Lung (tissue), 11 donors: ENCODE measurements at regions not wholly inside any gene's neighbourhood (a gene's known extent, or its start where the extent isn't known, plus 50 kb on each side); places are given as distances from the start of the nearest gene placed in this dataset.
A peak's percentile ranks its signal among the peaks of the same experiment; 100 is the strongest.

Experiments
- ATAC-seq: fragments of 200-7000 bp; cut with Tn5 transposase; one replicate; pipeline ENCODE4 v1.9.1; 2020; ENCODE audit warnings: moderate number of reproducible peaks; ENCODE audit not compliant: insufficient read depth, low FRiP score
- DNase-seq, 3 donors: peaks; one replicate each; pipeline ENCODE4 v3.0.0-alpha.2; 2013 to 2017
- H3K27ac ChIP-seq, 2 donors: one replicate each; pipeline ENCODE4 v1.5.1; 2013; ENCODE audit warnings: mild to moderate bottlenecking in 2 of 2, moderate library complexity in 2 of 2, control low read depth in 1 of 2, inconsistent platforms in 1 of 2, low read depth in 1 of 2, low read length in 1 of 2
- H3K27me3 ChIP-seq, 3 donors: one replicate each; pipeline ENCODE4 v1.5.1; 2013; ENCODE audit warnings: low read length in 2 of 3; ENCODE audit not compliant: control insufficient read depth in 3 of 3, insufficient read depth in 3 of 3
- H3K36me3 ChIP-seq, 4 donors: one replicate each; pipeline ENCODE4 v1.5.1; 2013; ENCODE audit warnings: low read length in 4 of 4, mild to moderate bottlenecking in 1 of 4, moderate library complexity in 1 of 4; ENCODE audit not compliant: control insufficient read depth in 4 of 4, insufficient read depth in 4 of 4
- H3K4me1 ChIP-seq, 5 donors: one replicate each; pipeline ENCODE4 v1.5.1; 2013; ENCODE audit warnings: low read length in 5 of 5, mild to moderate bottlenecking in 2 of 5, moderate library complexity in 1 of 5; ENCODE audit not compliant: control insufficient read depth in 5 of 5, insufficient read depth in 5 of 5
- H3K4me3 ChIP-seq: one replicate; pipeline ENCODE4 v1.5.1; 2013; ENCODE audit warnings: mild to moderate bottlenecking, control low read depth, moderate library complexity
- H3K9ac ChIP-seq, 2 donors: one replicate each; pipeline ENCODE4 v1.5.1; 2013; ENCODE audit warnings: low read length in 2 of 2, control low read depth in 1 of 2; ENCODE audit not compliant: insufficient read depth in 1 of 2
- H3K9me3 ChIP-seq, 4 donors: one replicate each; pipeline ENCODE4 v1.5.1; 2013; ENCODE audit warnings: low read length in 3 of 4, mild to moderate bottlenecking in 1 of 4, moderate library complexity in 1 of 4; ENCODE audit not compliant: control insufficient read depth in 4 of 4, insufficient read depth in 3 of 4
- WGBS, 2 donors: extraction: QIAGEN DNeasy Blood & Tissue Kit; methylation state at CpG; one replicate each; pipeline ENCODE4 v1.1.7; 2013; 5-methylcytosine and 5-hydroxymethylcytosine counted together
- TF ChIP-seq, protein P1 (sequence below): IDR thresholded peaks from 2 replicates; pipeline ENCODE4 v1.5.1; 2012; ENCODE audit warnings: mild to moderate bottlenecking; ENCODE audit errors: control extremely low read depth, extremely low read depth
- donor health status: control.
- donor health status: control.
- donor health status: Bipolar disorder and iron deficiency.
- donor health status: healthy.
- donor health status: DM: yes; HTN: yes; CAD: no.

DNA sequence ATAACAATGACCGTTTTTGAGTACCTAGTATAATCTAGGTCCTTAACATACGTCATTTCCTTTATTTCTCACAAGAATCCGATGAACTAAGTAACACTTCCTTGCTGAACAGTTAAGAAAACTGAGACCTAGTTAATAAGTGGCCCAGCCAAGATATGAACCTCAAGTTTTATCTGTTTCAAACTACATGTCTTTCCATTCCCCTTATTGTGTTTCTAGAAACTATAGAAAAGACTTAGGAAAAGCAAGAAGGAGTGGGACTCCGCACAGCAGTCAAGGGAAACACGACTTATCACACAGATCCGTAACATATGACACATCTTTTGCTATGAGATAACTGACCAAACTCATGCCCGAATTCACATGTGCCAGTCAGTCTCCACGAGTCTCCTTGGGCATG is 221.2 kb upstream of the ADAMTS9 start:
- no peaks in the 10 kb centered on the region for H3K36me3 ChIP-seq
- no peaks in the 10 kb centered on the region for H3K9me3 ChIP-seq
- H3K27me3 ChIP-seq: no peaks in the 10 kb centered on the region
- ATAC-seq: no peak
- DNase-seq: no peak
- no peak overlapping the region for H3K9ac ChIP-seq
- TF ChIP-seq, protein P1, sequence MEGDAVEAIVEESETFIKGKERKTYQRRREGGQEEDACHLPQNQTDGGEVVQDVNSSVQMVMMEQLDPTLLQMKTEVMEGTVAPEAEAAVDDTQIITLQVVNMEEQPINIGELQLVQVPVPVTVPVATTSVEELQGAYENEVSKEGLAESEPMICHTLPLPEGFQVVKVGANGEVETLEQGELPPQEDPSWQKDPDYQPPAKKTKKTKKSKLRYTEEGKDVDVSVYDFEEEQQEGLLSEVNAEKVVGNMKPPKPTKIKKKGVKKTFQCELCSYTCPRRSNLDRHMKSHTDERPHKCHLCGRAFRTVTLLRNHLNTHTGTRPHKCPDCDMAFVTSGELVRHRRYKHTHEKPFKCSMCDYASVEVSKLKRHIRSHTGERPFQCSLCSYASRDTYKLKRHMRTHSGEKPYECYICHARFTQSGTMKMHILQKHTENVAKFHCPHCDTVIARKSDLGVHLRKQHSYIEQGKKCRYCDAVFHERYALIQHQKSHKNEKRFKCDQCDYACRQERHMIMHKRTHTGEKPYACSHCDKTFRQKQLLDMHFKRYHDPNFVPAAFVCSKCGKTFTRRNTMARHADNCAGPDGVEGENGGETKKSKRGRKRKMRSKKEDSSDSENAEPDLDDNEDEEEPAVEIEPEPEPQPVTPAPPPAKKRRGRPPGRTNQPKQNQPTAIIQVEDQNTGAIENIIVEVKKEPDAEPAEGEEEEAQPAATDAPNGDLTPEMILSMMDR: no peak
- no peak overlapping the region for H3K4me3 ChIP-seq
- peak overlapping the region in 1 of 2 donors; percentile 54 for H3K27ac ChIP-seq
- 89 to 91% methylated on average over 8 of the region's 8 CpGs for WGBS, 2 donors
- peaks cover 0 to 13% (median 2%) of the 10 kb centered on the region in 5 donors for H3K4me1 ChIP-seq

DNA sequence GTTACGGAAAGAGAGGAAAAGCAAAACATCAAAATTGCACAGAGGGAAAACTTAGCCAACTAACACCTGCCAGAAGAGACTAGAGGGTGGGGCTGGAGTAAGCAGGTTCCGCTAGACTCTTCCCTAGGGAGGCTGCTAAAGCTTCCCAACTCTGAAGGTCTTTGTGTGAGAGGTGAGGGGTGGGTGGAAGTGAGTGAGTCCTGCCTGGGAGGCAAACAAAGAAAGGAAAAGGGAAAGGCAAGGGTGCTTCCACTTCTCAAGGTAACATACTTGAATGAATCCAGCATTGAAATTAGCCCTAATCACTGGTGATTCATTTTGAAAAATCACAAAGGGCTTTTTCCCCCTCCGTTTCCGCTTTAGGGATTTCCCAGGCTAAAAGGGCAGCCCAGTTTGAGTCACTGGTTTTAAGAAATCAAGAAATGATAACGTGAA is 220.5 kb upstream of the ADAMTS9 start:
- Histone ChIP-seq H3K4me1 (peaks cover 0 to 11% (median 8%) of the 10 kb centered on the region in 5 donors), H3K27me3 (no peaks in the 10 kb centered on the region), H3K9me3 (no peaks in the 10 kb centered on the region), H3K36me3 (no peaks in the 10 kb centered on the region), H3K9ac (no peak overlapping the region), H3K4me3 (no peak overlapping the region), H3K27ac (peak overlapping the region in 1 of 2 donors; percentile 59)
- TF ChIP-seq, protein P1: no peak
- ATAC-seq: peak; percentile 38
- 61 to 78% methylated on average over 5 of the region's 5 CpGs for WGBS, 2 donors
- no peak for DNase-seq

DNA sequence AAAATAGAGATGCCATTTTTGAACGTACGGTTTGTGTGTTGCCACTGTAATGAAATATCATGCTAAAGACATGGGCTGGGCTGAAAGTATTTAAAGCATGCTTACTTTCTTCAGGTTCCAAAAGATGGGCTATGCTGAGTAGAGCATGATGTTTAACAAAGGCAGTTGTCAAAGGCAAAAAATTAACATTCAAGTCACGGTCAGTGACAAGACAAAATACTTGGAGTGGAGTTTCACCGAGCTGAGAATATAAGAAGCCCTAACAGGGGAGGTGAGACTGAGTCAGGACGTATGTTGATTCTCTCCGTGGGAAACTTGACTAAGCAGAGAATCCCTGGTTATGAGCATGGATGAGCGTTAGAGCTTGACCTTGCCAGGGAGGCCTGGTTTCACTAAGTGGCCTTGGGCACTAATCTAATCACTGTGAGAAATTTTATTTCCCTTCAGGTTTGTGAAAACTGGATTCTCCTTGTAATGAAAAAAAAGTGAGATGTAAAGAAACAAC is 218.2 kb upstream of the ADAMTS9 start:
- H3K9ac ChIP-seq: no peak overlapping the region
- WGBS, 2 donors: 89 to 93% methylated on average over 7 of the region's 7 CpGs
- DNase-seq (no peak), ATAC-seq (no peak)
- H3K4me3 ChIP-seq: no peak overlapping the region
- H3K4me1 ChIP-seq: peaks cover 0 to 31% (median 22%) of the 10 kb centered on the region in 5 donors
- H3K27ac ChIP-seq: peak overlapping the region in 1 of 2 donors; percentile 33
- H3K27me3 ChIP-seq: no peaks in the 10 kb centered on the region
- TF ChIP-seq, protein P1: no peak
- no peaks in the 10 kb centered on the region for H3K36me3 ChIP-seq
- no peaks in the 10 kb centered on the region for H3K9me3 ChIP-seq

DNA sequence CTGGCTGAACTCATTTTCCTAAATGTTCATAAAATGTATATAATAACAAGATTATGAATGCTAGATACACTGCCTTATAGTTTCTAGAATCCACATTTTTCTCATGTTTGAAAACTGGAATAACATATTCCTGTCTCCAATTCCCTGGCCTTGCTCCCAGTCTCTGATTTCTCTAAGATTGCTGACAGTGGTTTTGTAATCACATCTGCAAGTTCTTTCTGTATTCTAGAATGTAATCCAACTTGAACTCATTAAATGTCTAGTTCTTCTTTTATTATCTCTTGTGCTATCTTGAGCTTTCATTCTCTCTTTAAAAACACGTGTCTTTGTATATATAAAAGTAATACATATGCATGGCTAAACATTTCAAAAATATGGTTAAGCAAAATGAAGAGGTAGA is 215.2 kb upstream of the ADAMTS9 start:
- Histone ChIP-seq H3K27ac (no peak overlapping the region), H3K4me3 (no peak overlapping the region), H3K27me3 (no peaks in the 10 kb centered on the region), H3K9me3 (no peaks in the 10 kb centered on the region), H3K9ac (no peak overlapping the region), H3K4me1 (peaks cover 0 to 31% (median 23%) of the 10 kb centered on the region in 5 donors), H3K36me3 (no peaks in the 10 kb centered on the region)
- 43 to 47% methylated on average over 1 of the region's 1 CpG for WGBS, 2 donors
- DNase-seq (peak; percentile 49 to 90 (median 87)), ATAC-seq (no peak)
- TF ChIP-seq, protein P1: no peak
